ENCODE measurements at regions not wholly inside any gene's neighbourhood (a gene's known extent, or its start where the extent isn't known, plus 50 kb on each side); places are given as distances from the start of the nearest gene placed in this dataset.

GRCh38 chr2:11985817-11986566, 239.6 kb downstream of the LPIN1 start:
- TF ChIP-seq CTCF (IDR thresholded peaks at IDR 0.05): no peak
- no peak for TF ChIP-seq POLR2AphosphoS5 (IDR thresholded peaks at IDR 0.05)

All from suprapubic skin (tissue), 3 donors.